ENCODE measurements at regions not wholly inside any gene's neighbourhood (a gene's known extent, or its start where the extent isn't known, plus 50 kb on each side); places are given as distances from the start of the nearest gene placed in this dataset.
A peak's percentile ranks its signal among the peaks of the same experiment; 100 is the strongest.

DNA sequence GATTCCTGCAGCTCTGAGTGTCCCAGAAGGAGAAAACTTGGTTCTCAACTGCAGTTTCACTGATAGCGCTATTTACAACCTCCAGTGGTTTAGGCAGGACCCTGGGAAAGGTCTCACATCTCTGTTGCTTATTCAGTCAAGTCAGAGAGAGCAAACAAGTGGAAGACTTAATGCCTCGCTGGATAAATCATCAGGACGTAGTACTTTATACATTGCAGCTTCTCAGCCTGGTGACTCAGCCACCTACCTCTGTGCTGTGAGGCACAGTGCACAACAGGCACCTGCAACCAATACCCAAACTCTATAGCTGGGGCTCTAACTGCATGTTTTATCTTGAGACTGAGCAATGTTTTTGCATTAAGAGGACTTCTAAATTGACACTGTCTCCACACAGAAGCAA is 379.2 kb upstream of the OR4E1 start:
- H3K27ac ChIP-seq (ENCODE audit: low read length), result no peak overlapping the region

DNA sequence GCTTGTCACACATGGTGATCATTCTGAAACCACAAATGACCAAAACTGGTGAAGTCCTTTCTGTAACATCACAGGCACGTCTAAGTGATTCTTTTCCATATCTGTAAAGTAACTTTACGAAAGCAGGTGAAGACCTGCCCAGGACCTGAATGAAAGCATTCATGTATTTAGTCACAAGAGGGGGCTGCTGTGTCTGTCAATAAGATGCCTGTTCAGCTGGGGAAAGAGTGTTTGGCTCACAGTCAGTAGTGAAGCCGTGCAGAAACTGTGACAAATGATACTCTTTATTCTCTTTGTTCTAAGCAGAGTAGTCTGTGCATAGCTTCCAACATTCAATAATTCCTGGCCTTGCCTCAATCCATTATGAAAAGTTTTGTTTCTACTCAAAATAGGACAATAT is 373.5 kb upstream of the OR4E1 start:
- no peaks in the 10 kb centered on the region for H3K9me3 ChIP-seq (ENCODE audit: low read length)
- no peak overlapping the region for H3K4me3 ChIP-seq (ENCODE audit: low read length)
- H3K9ac ChIP-seq (ENCODE audit: low read length), result no peak overlapping the region
- no peaks in the 10 kb centered on the region for H3K27me3 ChIP-seq (ENCODE audit: low read length)
- no peaks in the 10 kb centered on the region for H3K79me2 ChIP-seq (ENCODE audit: low read length)
- DNase-seq, result peak; percentile 77
- H4K20me1 ChIP-seq (ENCODE audit: insufficient read depth, low read depth, low read length), result no peaks in the 10 kb centered on the region
- no peaks in the 10 kb centered on the region for H3K36me3 ChIP-seq (ENCODE audit: insufficient read depth, low read length)
- no peak overlapping the region for H2AFZ ChIP-seq (ENCODE audit: low read length)
- no peaks in the 10 kb centered on the region for H3K9me2 ChIP-seq (replicated peaks; ENCODE audit: insufficient read depth, low read length)
- no peak overlapping the region for H3K27ac ChIP-seq (ENCODE audit: low read length)
- no peaks in the 10 kb centered on the region for H3K4me1 ChIP-seq (ENCODE audit: low read length)
- H3K4me2 ChIP-seq (ENCODE audit: low read depth, low read length, poor library complexity, severe bottlenecking), result no peak overlapping the region

More for the DNA sequence above, 379.2 kb upstream of the OR4E1 start:
- Histone ChIP-seq H4K20me1 (ENCODE audit: insufficient read depth, low read depth, low read length) (no peaks in the 10 kb centered on the region), H3K4me3 (ENCODE audit: low read length) (no peak overlapping the region), H3K9me3 (ENCODE audit: low read length) (no peaks in the 10 kb centered on the region), H3K36me3 (ENCODE audit: insufficient read depth, low read length) (no peaks in the 10 kb centered on the region), H2AFZ (ENCODE audit: low read length) (no peak overlapping the region), H3K27me3 (ENCODE audit: low read length) (no peaks in the 10 kb centered on the region), H3K9me2 (replicated peaks; ENCODE audit: insufficient read depth, low read length) (no peaks in the 10 kb centered on the region), H3K79me2 (ENCODE audit: low read length) (no peaks in the 10 kb centered on the region), H3K9ac (ENCODE audit: low read length) (no peak overlapping the region), H3K4me2 (ENCODE audit: low read depth, low read length, poor library complexity, severe bottlenecking) (no peak overlapping the region), H3K4me1 (ENCODE audit: low read length) (no peaks in the 10 kb centered on the region)
- DNase-seq, result no peak

DNA sequence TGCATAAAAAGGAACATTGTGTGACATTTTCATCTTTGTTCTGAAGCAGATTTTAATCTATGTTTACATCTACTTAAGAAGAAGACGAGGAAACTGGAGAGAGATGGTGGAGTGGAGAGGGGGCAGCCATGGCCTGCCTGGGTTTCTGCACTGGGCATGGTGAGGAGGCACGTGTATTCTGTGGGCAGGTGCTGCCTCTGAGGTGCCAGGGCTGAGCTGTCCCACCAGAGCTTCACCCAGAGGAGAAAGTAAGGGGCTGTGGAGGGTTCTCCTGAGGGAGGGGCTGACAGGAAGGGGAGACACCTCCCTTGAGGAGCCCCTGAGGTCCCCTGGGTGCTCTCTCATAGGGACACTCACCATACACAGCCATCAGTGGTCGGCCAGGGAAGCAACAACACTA is 372.4 kb upstream of the OR4E1 start:
- no peak overlapping the region for H3K4me2 ChIP-seq (ENCODE audit: low read depth, low read length, poor library complexity, severe bottlenecking)
- no peaks in the 10 kb centered on the region for H3K36me3 ChIP-seq (ENCODE audit: insufficient read depth, low read length)
- no peaks in the 10 kb centered on the region for H3K79me2 ChIP-seq (ENCODE audit: low read length)
- no peaks in the 10 kb centered on the region for H3K4me1 ChIP-seq (ENCODE audit: low read length)
- no peaks in the 10 kb centered on the region for H3K9me2 ChIP-seq (replicated peaks; ENCODE audit: insufficient read depth, low read length)
- no peaks in the 10 kb centered on the region for H3K9me3 ChIP-seq (ENCODE audit: low read length)
- H3K27ac ChIP-seq (ENCODE audit: low read length), result no peak overlapping the region
- no peak for DNase-seq
- no peak overlapping the region for H2AFZ ChIP-seq (ENCODE audit: low read length)
- no peak overlapping the region for H3K9ac ChIP-seq (ENCODE audit: low read length)
- no peak overlapping the region for H3K4me3 ChIP-seq (ENCODE audit: low read length)
- no peaks in the 10 kb centered on the region for H3K27me3 ChIP-seq (ENCODE audit: low read length)
- H4K20me1 ChIP-seq (ENCODE audit: insufficient read depth, low read depth, low read length), result no peaks in the 10 kb centered on the region

DNA sequence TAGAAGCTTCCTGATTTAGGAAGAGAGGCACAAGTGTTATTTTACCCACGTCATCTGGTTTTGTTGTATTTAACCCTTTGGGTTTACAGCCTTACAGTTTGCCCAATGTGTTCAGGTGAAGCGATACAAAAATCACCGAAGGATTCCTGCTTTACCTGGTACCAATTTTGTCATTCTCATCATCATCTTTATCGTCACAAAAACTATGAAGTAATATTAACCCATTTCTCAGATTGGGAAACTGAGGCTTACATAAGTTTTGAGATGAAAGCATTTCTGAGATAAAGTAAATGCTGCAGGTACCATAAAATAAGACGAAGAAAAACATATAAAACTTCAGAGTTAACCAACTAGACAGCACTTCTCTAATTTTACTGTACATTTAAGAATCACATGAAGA is 370.6 kb upstream of the OR4E1 start:
- no peak overlapping the region for H3K4me3 ChIP-seq (ENCODE audit: low read length)
- no peak overlapping the region for H3K27ac ChIP-seq (ENCODE audit: low read length)

DNA sequence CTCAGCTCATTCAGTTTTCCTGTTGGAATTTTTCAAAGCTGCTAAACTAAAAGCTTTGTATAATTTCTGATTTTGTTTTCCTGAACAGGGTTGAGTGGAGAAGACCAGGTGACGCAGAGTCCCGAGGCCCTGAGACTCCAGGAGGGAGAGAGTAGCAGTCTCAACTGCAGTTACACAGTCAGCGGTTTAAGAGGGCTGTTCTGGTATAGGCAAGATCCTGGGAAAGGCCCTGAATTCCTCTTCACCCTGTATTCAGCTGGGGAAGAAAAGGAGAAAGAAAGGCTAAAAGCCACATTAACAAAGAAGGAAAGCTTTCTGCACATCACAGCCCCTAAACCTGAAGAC is 367.1 kb upstream of the OR4E1 start:
- no peaks in the 10 kb centered on the region for H3K9me3 ChIP-seq (ENCODE audit: low read length)
- no peak overlapping the region for H3K9ac ChIP-seq (ENCODE audit: low read length)
- no peaks in the 10 kb centered on the region for H3K36me3 ChIP-seq (ENCODE audit: insufficient read depth, low read length)
- no peaks in the 10 kb centered on the region for H3K79me2 ChIP-seq (ENCODE audit: low read length)
- no peaks in the 10 kb centered on the region for H3K27me3 ChIP-seq (ENCODE audit: low read length)
- H4K20me1 ChIP-seq (ENCODE audit: insufficient read depth, low read depth, low read length), result no peaks in the 10 kb centered on the region
- H3K27ac ChIP-seq (ENCODE audit: low read length), result no peak overlapping the region
- H3K4me1 ChIP-seq (ENCODE audit: low read length), result 0 out of 2 replicates have a peak, but pooled peaks cover 2% of the 10 kb centered on the region
- H3K4me3 ChIP-seq (ENCODE audit: low read length), result no peak overlapping the region
- no peak overlapping the region for H3K4me2 ChIP-seq (ENCODE audit: low read depth, low read length, poor library complexity, severe bottlenecking)
- no peak for DNase-seq
- no peaks in the 10 kb centered on the region for H3K9me2 ChIP-seq (replicated peaks; ENCODE audit: insufficient read depth, low read length)
- no peak overlapping the region for H2AFZ ChIP-seq (ENCODE audit: low read length)

More for the DNA sequence above, 370.6 kb upstream of the OR4E1 start:
- H3K4me1 ChIP-seq (ENCODE audit: low read length), result 0 out of 2 replicates have a peak, but pooled peaks cover 2% of the 10 kb centered on the region
- H3K9me2 ChIP-seq (replicated peaks; ENCODE audit: insufficient read depth, low read length), result no peaks in the 10 kb centered on the region
- no peaks in the 10 kb centered on the region for H3K36me3 ChIP-seq (ENCODE audit: insufficient read depth, low read length)
- H3K9me3 ChIP-seq (ENCODE audit: low read length), result no peaks in the 10 kb centered on the region
- no peak overlapping the region for H3K9ac ChIP-seq (ENCODE audit: low read length)
- H2AFZ ChIP-seq (ENCODE audit: low read length), result no peak overlapping the region
- no peak for DNase-seq
- no peak overlapping the region for H3K4me2 ChIP-seq (ENCODE audit: low read depth, low read length, poor library complexity, severe bottlenecking)
- H3K79me2 ChIP-seq (ENCODE audit: low read length), result no peaks in the 10 kb centered on the region
- H3K27me3 ChIP-seq (ENCODE audit: low read length), result no peaks in the 10 kb centered on the region
- no peaks in the 10 kb centered on the region for H4K20me1 ChIP-seq (ENCODE audit: insufficient read depth, low read depth, low read length)

DNA sequence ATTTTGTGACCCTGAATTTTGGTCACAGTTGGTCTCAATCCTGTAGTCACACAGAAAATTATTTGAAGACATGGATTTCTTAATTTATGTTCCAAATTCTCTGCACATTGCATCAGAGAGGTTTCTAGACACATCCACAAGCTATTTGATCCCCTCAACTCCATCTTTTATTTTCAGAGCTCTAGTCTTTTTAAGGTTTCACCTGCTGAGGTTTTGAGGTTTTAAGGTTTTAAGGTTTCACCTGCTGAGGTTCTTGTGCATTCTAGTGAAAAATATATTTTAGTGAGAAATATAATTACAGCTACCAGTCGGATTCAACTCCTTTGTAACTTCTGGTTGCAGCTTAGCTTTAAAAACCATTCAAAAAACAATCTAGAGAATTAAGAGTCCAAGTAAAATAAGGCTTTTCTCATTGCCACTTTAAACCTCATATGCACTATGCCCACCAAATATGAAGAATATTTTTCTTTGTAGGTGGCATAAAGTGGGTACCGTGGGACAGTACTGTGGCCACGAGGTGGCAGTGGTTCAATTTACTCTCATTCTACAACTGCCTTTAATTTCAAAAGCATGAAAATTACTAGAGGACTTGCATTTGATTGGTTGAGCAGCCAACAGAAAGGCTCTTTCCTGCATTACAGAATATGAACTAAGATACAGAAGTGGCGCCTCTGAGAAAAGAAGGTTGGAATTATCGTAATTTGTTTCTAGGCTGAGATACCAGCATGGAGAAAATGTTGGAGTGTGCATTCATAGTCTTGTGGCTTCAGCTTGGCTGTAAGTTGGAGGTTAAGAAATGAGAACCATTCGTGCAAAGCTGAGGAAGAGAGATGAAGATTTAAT is 366.5 kb upstream of the OR4E1 start:
- Histone ChIP-seq H3K9me2 (replicated peaks; ENCODE audit: insufficient read depth, low read length) (no peaks in the 10 kb centered on the region), H3K27me3 (ENCODE audit: low read length) (no peaks in the 10 kb centered on the region), H3K79me2 (ENCODE audit: low read length) (no peaks in the 10 kb centered on the region), H3K27ac (ENCODE audit: low read length) (no peak overlapping the region), H3K4me1 (ENCODE audit: low read length) (0 out of 2 replicates have a peak, but pooled peaks cover 2% of the 10 kb centered on the region), H3K4me2 (ENCODE audit: low read depth, low read length, poor library complexity, severe bottlenecking) (no peak overlapping the region), H4K20me1 (ENCODE audit: insufficient read depth, low read depth, low read length) (no peaks in the 10 kb centered on the region), H2AFZ (ENCODE audit: low read length) (no peak overlapping the region), H3K9me3 (ENCODE audit: low read length) (no peaks in the 10 kb centered on the region), H3K36me3 (ENCODE audit: insufficient read depth, low read length) (no peaks in the 10 kb centered on the region), H3K4me3 (ENCODE audit: low read length) (no peak overlapping the region), H3K9ac (ENCODE audit: low read length) (no peak overlapping the region)
- peak; percentile 84 for DNase-seq

DNA sequence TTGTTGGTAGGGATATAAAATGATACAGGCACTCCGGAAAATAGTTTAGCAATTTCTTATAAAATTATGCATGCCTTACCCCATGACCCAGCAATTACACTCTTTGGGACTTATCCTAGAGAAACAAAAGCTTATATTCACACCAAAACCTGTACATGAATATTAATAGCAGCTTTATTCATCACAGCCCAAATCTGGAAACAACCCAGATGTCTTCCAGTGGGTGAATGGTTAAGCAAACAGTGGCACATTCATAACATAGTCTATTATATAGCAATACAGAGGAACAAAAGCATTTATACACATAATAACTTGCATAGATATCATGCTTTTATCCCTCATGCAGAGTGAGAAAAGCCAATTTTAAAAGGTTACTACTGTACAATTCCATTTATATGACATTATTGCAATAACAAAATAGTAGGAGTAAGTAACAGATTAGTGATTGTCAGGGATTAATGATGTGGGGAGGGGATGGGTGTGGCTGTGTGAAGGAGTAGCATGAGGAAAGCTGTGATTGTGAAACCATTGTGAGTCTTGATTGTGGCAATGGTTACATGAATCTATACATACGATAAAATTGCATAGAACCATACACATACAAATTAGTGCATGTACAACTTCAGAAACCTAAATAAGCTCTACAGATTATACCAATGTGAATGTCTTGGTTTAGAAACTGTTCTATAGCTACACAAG is 363.1 kb upstream of the OR4E1 start:
- H3K79me2 ChIP-seq (ENCODE audit: low read length), result no peaks in the 10 kb centered on the region
- H3K4me2 ChIP-seq (ENCODE audit: low read depth, low read length, poor library complexity, severe bottlenecking), result no peak overlapping the region
- H3K4me3 ChIP-seq (ENCODE audit: low read length), result no peak overlapping the region
- H2AFZ ChIP-seq (ENCODE audit: low read length), result no peak overlapping the region
- no peaks in the 10 kb centered on the region for H4K20me1 ChIP-seq (ENCODE audit: insufficient read depth, low read depth, low read length)
- no peaks in the 10 kb centered on the region for H3K9me2 ChIP-seq (replicated peaks; ENCODE audit: insufficient read depth, low read length)
- H3K4me1 ChIP-seq (ENCODE audit: low read length), result 0 out of 2 replicates have a peak, but pooled peaks cover 2% of the 10 kb centered on the region
- H3K27ac ChIP-seq (ENCODE audit: low read length), result no peak overlapping the region
- no peaks in the 10 kb centered on the region for H3K9me3 ChIP-seq (ENCODE audit: low read length)
- no peaks in the 10 kb centered on the region for H3K27me3 ChIP-seq (ENCODE audit: low read length)
- no peak overlapping the region for H3K9ac ChIP-seq (ENCODE audit: low read length)
- no peaks in the 10 kb centered on the region for H3K36me3 ChIP-seq (ENCODE audit: insufficient read depth, low read length)
- no peak for DNase-seq

DNA sequence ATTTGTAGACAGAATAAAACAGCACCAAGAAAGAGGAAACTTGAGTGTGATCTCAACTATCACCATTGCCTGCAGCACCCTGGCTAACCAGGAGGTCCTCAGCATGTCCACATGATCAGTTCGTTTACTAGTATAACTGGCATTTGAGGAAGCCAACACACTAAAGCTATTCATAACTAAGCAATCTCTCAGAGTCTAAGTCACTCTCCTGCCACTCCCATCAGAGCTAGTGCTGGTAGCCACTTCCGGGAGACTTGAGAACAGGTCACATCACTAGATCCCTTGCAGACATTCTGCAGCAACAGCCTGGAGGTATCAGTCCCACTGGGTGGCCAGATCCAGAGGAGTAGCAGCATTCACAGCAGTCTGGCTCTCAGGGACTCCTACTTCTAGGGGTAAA is 352.9 kb upstream of the OR4E1 start:
- Histone ChIP-seq H3K4me2 (ENCODE audit: low read depth, low read length, poor library complexity, severe bottlenecking) (no peak overlapping the region), H3K4me1 (ENCODE audit: low read length) (no peaks in the 10 kb centered on the region), H3K9me2 (replicated peaks; ENCODE audit: insufficient read depth, low read length) (no peaks in the 10 kb centered on the region), H3K4me3 (ENCODE audit: low read length) (no peak overlapping the region), H3K27me3 (ENCODE audit: low read length) (no peaks in the 10 kb centered on the region), H2AFZ (ENCODE audit: low read length) (no peak overlapping the region), H3K9ac (ENCODE audit: low read length) (no peak overlapping the region), H3K36me3 (ENCODE audit: insufficient read depth, low read length) (no peaks in the 10 kb centered on the region), H3K79me2 (ENCODE audit: low read length) (no peaks in the 10 kb centered on the region), H4K20me1 (ENCODE audit: insufficient read depth, low read depth, low read length) (no peaks in the 10 kb centered on the region), H3K27ac (ENCODE audit: low read length) (no peak overlapping the region), H3K9me3 (ENCODE audit: low read length) (no peaks in the 10 kb centered on the region)
- DNase-seq, result no peak

Measured in Karpas-422 (cell line).